GM12864 (cell line): ENCODE measurements at regions not wholly inside any gene's neighbourhood (a gene's known extent, or its start where the extent isn't known, plus 50 kb on each side); places are given as distances from the start of the nearest gene placed in this dataset.

Source experiments
- DNase-seq: peaks from one replicate; pipeline ENCODE4 v3.0.0-alpha.2; 2011; ENCODE audit warnings: low read depth
- H3K4me3 ChIP-seq: 2 replicates; pipeline ENCODE4 v1.5.1; 2011; ENCODE audit warnings: mild to moderate bottlenecking, low read depth, low read length, control low read depth
- TF ChIP-seq, protein P1 (sequence below): IDR thresholded peaks from 2 replicates; pipeline ENCODE4 v1.5.1; 2011; ENCODE audit warnings: low read depth, mild to moderate bottlenecking, moderate library complexity, low read length, control low read depth, inconsistent platforms; ENCODE audit errors: missing control alignments

DNA sequence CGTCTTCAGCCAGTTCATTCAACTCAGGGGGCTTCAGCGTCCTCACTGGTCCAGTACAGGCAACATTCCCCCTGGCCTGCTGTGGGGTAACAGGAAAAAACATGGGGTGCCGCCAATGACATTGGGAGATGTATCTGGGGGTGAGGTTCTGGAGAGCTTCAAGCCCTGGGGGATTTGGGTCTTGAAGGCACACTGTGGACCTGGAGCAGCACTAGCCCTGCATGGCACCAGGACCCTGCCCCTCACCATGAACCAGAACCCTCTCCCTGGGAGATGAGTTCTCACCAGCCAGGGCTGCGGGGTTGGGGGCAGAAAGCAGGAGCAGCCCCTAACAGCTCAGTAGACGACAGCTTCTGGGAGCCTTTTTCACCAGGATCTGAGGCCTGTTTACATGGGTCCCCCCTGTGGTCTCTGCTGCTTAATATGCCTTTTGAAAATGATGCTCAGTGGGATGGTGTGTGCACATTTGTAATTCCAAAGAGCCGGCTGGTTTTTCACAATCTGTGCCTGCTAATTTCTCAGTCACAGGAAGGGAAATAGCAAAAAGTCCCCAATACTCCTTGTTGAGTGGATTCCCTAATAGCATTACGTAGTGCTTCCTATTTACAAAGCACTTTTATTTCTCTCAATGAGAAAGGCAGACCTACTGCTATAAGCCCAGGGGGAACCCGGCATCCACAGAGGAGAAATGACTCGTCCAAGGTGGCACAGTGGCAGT lies 509.5 kb downstream of the RPS24 start:
- no peak overlapping the region for H3K4me3 ChIP-seq
- TF ChIP-seq, protein P1, sequence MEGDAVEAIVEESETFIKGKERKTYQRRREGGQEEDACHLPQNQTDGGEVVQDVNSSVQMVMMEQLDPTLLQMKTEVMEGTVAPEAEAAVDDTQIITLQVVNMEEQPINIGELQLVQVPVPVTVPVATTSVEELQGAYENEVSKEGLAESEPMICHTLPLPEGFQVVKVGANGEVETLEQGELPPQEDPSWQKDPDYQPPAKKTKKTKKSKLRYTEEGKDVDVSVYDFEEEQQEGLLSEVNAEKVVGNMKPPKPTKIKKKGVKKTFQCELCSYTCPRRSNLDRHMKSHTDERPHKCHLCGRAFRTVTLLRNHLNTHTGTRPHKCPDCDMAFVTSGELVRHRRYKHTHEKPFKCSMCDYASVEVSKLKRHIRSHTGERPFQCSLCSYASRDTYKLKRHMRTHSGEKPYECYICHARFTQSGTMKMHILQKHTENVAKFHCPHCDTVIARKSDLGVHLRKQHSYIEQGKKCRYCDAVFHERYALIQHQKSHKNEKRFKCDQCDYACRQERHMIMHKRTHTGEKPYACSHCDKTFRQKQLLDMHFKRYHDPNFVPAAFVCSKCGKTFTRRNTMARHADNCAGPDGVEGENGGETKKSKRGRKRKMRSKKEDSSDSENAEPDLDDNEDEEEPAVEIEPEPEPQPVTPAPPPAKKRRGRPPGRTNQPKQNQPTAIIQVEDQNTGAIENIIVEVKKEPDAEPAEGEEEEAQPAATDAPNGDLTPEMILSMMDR, result no peak
- no peak for DNase-seq

DNA sequence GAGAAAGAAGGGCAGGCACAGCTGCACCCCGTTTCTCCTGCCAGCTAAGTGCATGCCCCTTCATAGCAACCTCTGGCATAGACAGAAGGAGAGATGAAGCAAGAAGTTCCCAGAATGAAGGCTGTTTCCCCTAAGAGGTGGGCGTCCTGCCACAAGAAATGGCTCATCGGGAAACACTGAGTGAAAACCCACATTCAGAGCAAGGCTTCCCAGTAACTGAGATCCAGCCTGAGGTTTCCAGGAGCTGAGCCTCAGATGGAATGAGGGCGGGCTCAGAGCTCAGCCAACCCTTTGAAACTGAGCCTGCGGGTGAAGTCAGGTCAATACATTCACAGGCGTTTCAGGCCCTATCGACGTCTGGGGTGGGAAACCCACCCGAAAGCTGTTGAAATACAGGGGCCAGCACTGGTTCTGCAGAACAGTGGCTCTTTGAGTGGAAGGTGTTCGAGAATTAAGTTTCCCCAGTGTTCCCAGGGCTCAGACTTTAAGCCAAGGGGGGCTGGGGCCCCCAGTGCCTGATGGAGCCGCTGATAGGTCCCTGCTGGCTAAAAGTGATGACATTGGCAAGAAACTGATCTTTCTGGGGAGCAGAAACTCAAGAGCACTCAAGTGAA lies 510.2 kb downstream of the RPS24 start:
- DNase-seq, result no peak
- TF ChIP-seq, protein P1, result no peak
- H3K4me3 ChIP-seq, result no peak overlapping the region

DNA sequence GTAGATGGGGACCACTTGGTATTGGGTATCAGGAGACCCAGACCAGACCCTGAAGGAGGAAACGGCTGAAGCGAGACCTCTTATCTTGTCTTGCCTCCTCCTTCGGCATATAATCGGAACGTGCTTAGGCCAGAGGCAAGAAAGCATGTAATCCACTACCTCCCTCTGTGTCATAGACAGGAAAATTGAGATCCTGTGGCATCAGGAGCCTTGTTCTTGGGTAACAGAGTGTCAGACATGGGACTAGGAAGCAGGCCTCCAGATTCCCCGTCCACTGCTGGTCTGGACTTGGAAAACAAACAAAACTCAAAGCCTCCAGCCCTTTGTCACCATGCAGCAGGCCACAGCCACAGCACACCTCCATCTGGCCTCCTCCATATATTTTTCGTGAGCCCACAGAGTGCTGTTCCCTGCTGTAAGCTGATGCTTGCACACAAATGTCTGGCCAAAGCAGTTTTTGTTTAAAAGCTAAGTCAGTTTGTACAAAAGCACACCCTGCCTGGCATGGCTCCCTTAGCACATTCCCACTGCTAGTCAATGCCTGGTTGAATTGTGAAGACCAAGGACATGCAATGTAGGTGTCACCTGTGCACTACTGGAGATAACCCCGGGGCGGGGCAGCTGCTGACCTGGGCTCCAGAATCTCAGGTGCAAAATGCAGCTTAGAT lies 510.9 kb downstream of the RPS24 start:
- H3K4me3 ChIP-seq, result no peak overlapping the region
- TF ChIP-seq, protein P1, result no peak
- DNase-seq, result no peak

DNA sequence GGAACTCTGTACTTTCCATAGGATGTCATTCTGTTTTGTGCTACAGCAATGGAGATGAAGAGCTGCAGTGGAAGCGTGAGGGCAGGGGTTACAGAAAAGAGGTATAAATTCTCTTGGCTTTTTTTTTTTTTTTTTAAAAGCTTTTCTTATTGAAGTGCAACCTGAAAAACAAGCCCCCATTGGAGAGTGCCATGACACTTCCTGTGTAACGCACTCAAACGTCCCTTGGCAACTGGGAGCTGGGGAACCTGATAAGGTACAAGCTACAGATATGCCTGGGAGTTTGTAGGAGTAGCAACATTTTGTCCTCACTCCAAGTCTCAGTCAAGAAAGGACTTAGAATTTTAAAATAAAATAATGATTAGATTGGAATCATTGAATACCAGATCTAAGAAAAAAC lies 512.1 kb downstream of the RPS24 start:
- no peak overlapping the region for H3K4me3 ChIP-seq
- DNase-seq, result no peak
- TF ChIP-seq, protein P1, result no peak

DNA sequence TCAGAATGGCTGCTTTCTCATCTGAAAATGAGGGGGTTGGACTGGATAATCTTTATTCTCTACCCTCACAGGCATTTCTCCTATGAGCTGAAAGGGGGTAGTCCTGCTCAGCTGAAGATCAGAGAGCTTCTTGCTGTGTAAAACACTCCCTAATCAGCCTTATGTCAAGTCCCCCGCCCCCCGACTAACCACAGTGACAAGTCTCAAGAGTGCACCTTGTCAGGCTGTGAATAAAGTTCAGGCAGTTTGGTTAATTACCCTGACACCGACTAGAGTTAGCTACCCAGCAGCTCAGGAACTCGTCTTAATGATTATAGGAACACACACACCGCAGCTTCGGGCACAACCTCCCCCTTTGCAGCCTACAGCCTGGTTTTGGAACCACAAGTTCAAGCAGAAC lies 513.7 kb downstream of the RPS24 start:
- no peak overlapping the region for H3K4me3 ChIP-seq
- no peak for DNase-seq
- TF ChIP-seq, protein P1, result no peak

DNA sequence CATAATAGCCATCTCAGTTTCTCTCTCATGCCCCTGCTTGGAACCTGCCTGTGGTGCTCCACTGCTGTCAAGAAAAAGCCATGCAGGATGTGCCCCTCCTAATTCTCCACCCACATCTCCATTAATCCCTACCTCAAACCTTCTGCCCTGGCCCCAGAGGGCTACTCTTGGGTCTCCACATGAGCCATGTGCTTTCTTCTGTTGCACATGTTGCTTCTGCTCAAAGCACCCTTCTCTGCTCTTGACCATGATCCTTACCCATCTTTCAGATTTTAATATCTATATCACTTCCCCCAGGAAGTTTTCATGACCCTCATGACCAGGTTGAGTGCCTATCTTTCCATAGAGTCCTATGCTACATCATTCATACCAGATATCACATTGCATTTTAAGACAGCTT lies 514.2 kb downstream of the RPS24 start:
- no peak overlapping the region for H3K4me3 ChIP-seq
- TF ChIP-seq, protein P1, result no peak
- no peak for DNase-seq
